ENCODE measurements at regions not wholly inside any gene's neighbourhood (a gene's known extent, or its start where the extent isn't known, plus 50 kb on each side); places are given as distances from the start of the nearest gene placed in this dataset.

- no peaks in the 10 kb centered on the region for H3K9me3 ChIP-seq (ENCODE audit: insufficient read depth, low read depth, low read length)
- no peaks in the 10 kb centered on the region for H3K27me3 ChIP-seq (ENCODE audit: insufficient read depth, low read length)
- H3K4me3 ChIP-seq (ENCODE audit: low read length) = peak overlapping the region; percentile 17; the same call in 1 of the 2 replicates
- no peak overlapping the region for H3K9ac ChIP-seq (ENCODE audit: low read depth, low read length)
- H3K4me1 ChIP-seq (ENCODE audit: insufficient read depth, low read length) = peaks cover 40% of the 10 kb centered on the region
- H3K36me3 ChIP-seq (ENCODE audit: insufficient read depth, low read depth, low read length) = no peaks in the 10 kb centered on the region
- H3K27ac ChIP-seq (ENCODE audit: low read length) = no peak overlapping the region
Observed at GRCh38 chr15:36407647-36408046, 171.8 kb upstream of the CDIN1 start.

GRCh38 chr15:36409819-36410218, 169.6 kb upstream of the CDIN1 start:
- no peaks in the 10 kb centered on the region for H3K9me3 ChIP-seq (ENCODE audit: insufficient read depth, low read depth, low read length)
- H3K27ac ChIP-seq (ENCODE audit: low read length) = no peak overlapping the region
- no peak overlapping the region for H3K9ac ChIP-seq (ENCODE audit: low read depth, low read length)
- no peak overlapping the region for H3K4me3 ChIP-seq (ENCODE audit: low read length)
- H3K27me3 ChIP-seq (ENCODE audit: insufficient read depth, low read length) = no peaks in the 10 kb centered on the region
- no peaks in the 10 kb centered on the region for H3K36me3 ChIP-seq (ENCODE audit: insufficient read depth, low read depth, low read length)
- H3K4me1 ChIP-seq (ENCODE audit: insufficient read depth, low read length) = peaks cover 27% of the 10 kb centered on the region; the same call in 1 of the 2 replicates

GRCh38 chr15:36414670-36415069, 164.8 kb upstream of the CDIN1 start:
- no peaks in the 10 kb centered on the region for H3K9me3 ChIP-seq (ENCODE audit: insufficient read depth, low read depth, low read length)
- no peak overlapping the region for H3K9ac ChIP-seq (ENCODE audit: low read depth, low read length)
- H3K36me3 ChIP-seq (ENCODE audit: insufficient read depth, low read depth, low read length) = no peaks in the 10 kb centered on the region
- no peak overlapping the region for H3K27ac ChIP-seq (ENCODE audit: low read length)
- H3K4me3 ChIP-seq (ENCODE audit: low read length) = no peak overlapping the region
- H3K4me1 ChIP-seq (ENCODE audit: insufficient read depth, low read length) = no peaks in the 10 kb centered on the region
- no peaks in the 10 kb centered on the region for H3K27me3 ChIP-seq (ENCODE audit: insufficient read depth, low read length)

GRCh38 chr15:36415643-36416042, 163.8 kb upstream of the CDIN1 start:
- Histone ChIP-seq H3K4me1 (ENCODE audit: insufficient read depth, low read length) (no peaks in the 10 kb centered on the region), H3K36me3 (ENCODE audit: insufficient read depth, low read depth, low read length) (no peaks in the 10 kb centered on the region), H3K27me3 (ENCODE audit: insufficient read depth, low read length) (no peaks in the 10 kb centered on the region), H3K4me3 (ENCODE audit: low read length) (no peak overlapping the region), H3K9ac (ENCODE audit: low read depth, low read length) (no peak overlapping the region), H3K9me3 (ENCODE audit: insufficient read depth, low read depth, low read length) (no peaks in the 10 kb centered on the region), H3K27ac (ENCODE audit: low read length) (no peak overlapping the region)

GRCh38 chr15:36422631-36423030, 156.8 kb upstream of the CDIN1 start:
- H3K4me1 ChIP-seq (ENCODE audit: insufficient read depth, low read length) = peaks cover 10% of the 10 kb centered on the region; the same call in 1 of the 2 replicates
- H3K9ac ChIP-seq (ENCODE audit: low read depth, low read length) = no peak overlapping the region
- H3K36me3 ChIP-seq (ENCODE audit: insufficient read depth, low read depth, low read length) = no peaks in the 10 kb centered on the region
- no peak overlapping the region for H3K4me3 ChIP-seq (ENCODE audit: low read length)
- no peaks in the 10 kb centered on the region for H3K27me3 ChIP-seq (ENCODE audit: insufficient read depth, low read length)
- H3K27ac ChIP-seq (ENCODE audit: low read length) = no peak overlapping the region
- H3K9me3 ChIP-seq (ENCODE audit: insufficient read depth, low read depth, low read length) = no peaks in the 10 kb centered on the region

GRCh38 chr15:36426691-36427090, 152.7 kb upstream of the CDIN1 start:
- Histone ChIP-seq H3K4me1 (ENCODE audit: insufficient read depth, low read length) (peaks cover 10% of the 10 kb centered on the region; the same call in 1 of the 2 replicates), H3K9ac (ENCODE audit: low read depth, low read length) (no peak overlapping the region), H3K27ac (ENCODE audit: low read length) (no peak overlapping the region), H3K9me3 (ENCODE audit: insufficient read depth, low read depth, low read length) (no peaks in the 10 kb centered on the region), H3K27me3 (ENCODE audit: insufficient read depth, low read length) (no peaks in the 10 kb centered on the region), H3K4me3 (ENCODE audit: low read length) (no peak overlapping the region), H3K36me3 (ENCODE audit: insufficient read depth, low read depth, low read length) (no peaks in the 10 kb centered on the region)

- H3K36me3 ChIP-seq (ENCODE audit: insufficient read depth, low read depth, low read length) = no peaks in the 10 kb centered on the region
- H3K4me1 ChIP-seq (ENCODE audit: insufficient read depth, low read length) = peaks cover 10% of the 10 kb centered on the region; the same call in 1 of the 2 replicates
- no peak overlapping the region for H3K9ac ChIP-seq (ENCODE audit: low read depth, low read length)
- no peak overlapping the region for H3K4me3 ChIP-seq (ENCODE audit: low read length)
- no peak overlapping the region for H3K27ac ChIP-seq (ENCODE audit: low read length)
- no peaks in the 10 kb centered on the region for H3K27me3 ChIP-seq (ENCODE audit: insufficient read depth, low read length)
- no peaks in the 10 kb centered on the region for H3K9me3 ChIP-seq (ENCODE audit: insufficient read depth, low read depth, low read length)
Observed at GRCh38 chr15:36428102-36428845, 151.2 kb upstream of the CDIN1 start.

- H3K27ac ChIP-seq (ENCODE audit: low read length) = no peak overlapping the region
- no peaks in the 10 kb centered on the region for H3K36me3 ChIP-seq (ENCODE audit: insufficient read depth, low read depth, low read length)
- H3K4me1 ChIP-seq (ENCODE audit: insufficient read depth, low read length) = 0 out of 2 replicates have a peak, but pooled peaks cover 9% of the 10 kb centered on the region
- no peaks in the 10 kb centered on the region for H3K27me3 ChIP-seq (ENCODE audit: insufficient read depth, low read length)
- H3K9ac ChIP-seq (ENCODE audit: low read depth, low read length) = no peak overlapping the region
- H3K9me3 ChIP-seq (ENCODE audit: insufficient read depth, low read depth, low read length) = no peaks in the 10 kb centered on the region
- no peak overlapping the region for H3K4me3 ChIP-seq (ENCODE audit: low read length)
Observed at GRCh38 chr15:36429707-36430106, 149.7 kb upstream of the CDIN1 start.

- H3K4me1 ChIP-seq (ENCODE audit: insufficient read depth, low read length) = 0 out of 2 replicates have a peak, but pooled peaks cover 9% of the 10 kb centered on the region
- H3K9ac ChIP-seq (ENCODE audit: low read depth, low read length) = no peak overlapping the region
- no peak overlapping the region for H3K27ac ChIP-seq (ENCODE audit: low read length)
- H3K9me3 ChIP-seq (ENCODE audit: insufficient read depth, low read depth, low read length) = no peaks in the 10 kb centered on the region
- H3K4me3 ChIP-seq (ENCODE audit: low read length) = no peak overlapping the region
- H3K36me3 ChIP-seq (ENCODE audit: insufficient read depth, low read depth, low read length) = no peaks in the 10 kb centered on the region
- no peaks in the 10 kb centered on the region for H3K27me3 ChIP-seq (ENCODE audit: insufficient read depth, low read length)
Observed at GRCh38 chr15:36430280-36430679, 149.1 kb upstream of the CDIN1 start.

GRCh38 chr15:36430726-36431265, 148.6 kb upstream of the CDIN1 start:
- Histone ChIP-seq H3K27me3 (ENCODE audit: insufficient read depth, low read length) (no peaks in the 10 kb centered on the region), H3K27ac (ENCODE audit: low read length) (no peak overlapping the region), H3K9me3 (ENCODE audit: insufficient read depth, low read depth, low read length) (no peaks in the 10 kb centered on the region), H3K4me3 (ENCODE audit: low read length) (no peak overlapping the region), H3K4me1 (ENCODE audit: insufficient read depth, low read length) (0 out of 2 replicates have a peak, but pooled peaks cover 9% of the 10 kb centered on the region), H3K36me3 (ENCODE audit: insufficient read depth, low read depth, low read length) (no peaks in the 10 kb centered on the region), H3K9ac (ENCODE audit: low read depth, low read length) (no peak overlapping the region)

GRCh38 chr15:36432161-36432560, 147.3 kb upstream of the CDIN1 start:
- Histone ChIP-seq H3K9me3 (ENCODE audit: insufficient read depth, low read depth, low read length) (no peaks in the 10 kb centered on the region), H3K27ac (ENCODE audit: low read length) (no peak overlapping the region), H3K36me3 (ENCODE audit: insufficient read depth, low read depth, low read length) (no peaks in the 10 kb centered on the region), H3K9ac (ENCODE audit: low read depth, low read length) (no peak overlapping the region), H3K4me1 (ENCODE audit: insufficient read depth, low read length) (0 out of 2 replicates have a peak, but pooled peaks cover 4% of the 10 kb centered on the region), H3K4me3 (ENCODE audit: low read length) (no peak overlapping the region), H3K27me3 (ENCODE audit: insufficient read depth, low read length) (no peaks in the 10 kb centered on the region)

GRCh38 chr15:36434177-36434576, 145.2 kb upstream of the CDIN1 start:
- Histone ChIP-seq H3K27ac (ENCODE audit: low read length) (no peak overlapping the region), H3K4me3 (ENCODE audit: low read length) (no peak overlapping the region), H3K4me1 (ENCODE audit: insufficient read depth, low read length) (0 out of 2 replicates have a peak, but pooled peaks cover 4% of the 10 kb centered on the region)

More at GRCh38 chr15:36434177-36434576, 145.2 kb upstream of the CDIN1 start:
- no peaks in the 10 kb centered on the region for H3K9me3 ChIP-seq (ENCODE audit: insufficient read depth, low read depth, low read length)
- H3K9ac ChIP-seq (ENCODE audit: low read depth, low read length) = no peak overlapping the region
- H3K27me3 ChIP-seq (ENCODE audit: insufficient read depth, low read length) = no peaks in the 10 kb centered on the region
- H3K36me3 ChIP-seq (ENCODE audit: insufficient read depth, low read depth, low read length) = no peaks in the 10 kb centered on the region

Data from iPS-20b (cell line).